Fibroblast of pulmonary artery (primary cell): ENCODE measurements at regions not wholly inside any gene's neighbourhood (a gene's known extent, or its start where the extent isn't known, plus 50 kb on each side); places are given as distances from the start of the nearest gene placed in this dataset.
A peak's percentile ranks its signal among the peaks of the same experiment; 100 is the strongest.
"Not testable (repeated sequence)": the region's sequence is repeated elsewhere in the genome, so short reads cannot be mapped to it uniquely, and the experiment has no call there.

ENCODE experiments used
- DNase-seq: peaks from one replicate; pipeline ENCODE4 v3.0.0-alpha.2; 2010; ENCODE audit warnings: low read depth
- H3K4me3 ChIP-seq: replicated peaks from 2 replicates; pipeline ENCODE4 v1.5.1; 2011; ENCODE audit warnings: low read depth, mild to moderate bottlenecking, control low read depth, low read length, moderate library complexity
- CTCF ChIP-seq: IDR thresholded peaks from 2 replicates; pipeline ENCODE4 v1.5.1; 2011; ENCODE audit warnings: mild to moderate bottlenecking, control low read depth, low read length, inconsistent platforms; ENCODE audit errors: missing control alignments

GRCh38 chr1:8155528-8156186 is 129.5 kb upstream of the ERRFI1 start:
- no peak overlapping the region for H3K4me3 ChIP-seq
- DNase-seq = peak; percentile 73
- TF ChIP-seq CTCF = no peak

GRCh38 chr1:8154621-8155052 is 128.5 kb upstream of the ERRFI1 start:
- TF ChIP-seq CTCF = no peak
- DNase-seq = peak; percentile 46

GRCh38 chr1:8153961-8154360 is 127.9 kb upstream of the ERRFI1 start:
- no peak for TF ChIP-seq CTCF
- DNase-seq = no peak
- no peak overlapping the region for H3K4me3 ChIP-seq

More at GRCh38 chr1:8154621-8155052, 128.5 kb upstream of the ERRFI1 start:
- H3K4me3 ChIP-seq = no peak overlapping the region

- DNase-seq = no peak
- no peak overlapping the region for H3K4me3 ChIP-seq
- no peak for TF ChIP-seq CTCF
Measured at GRCh38 chr1:8152731-8153702, 126.9 kb upstream of the ERRFI1 start.

GRCh38 chr1:8151647-8152046 is 125.5 kb upstream of the ERRFI1 start:
- no peak overlapping the region for H3K4me3 ChIP-seq
- no peak for TF ChIP-seq CTCF
- DNase-seq = no peak

GRCh38 chr1:8149756-8150155 is 123.6 kb upstream of the ERRFI1 start:
- H3K4me3 ChIP-seq, DNase-seq: not testable (repeated sequence)

GRCh38 chr1:8147956-8148355 is 121.8 kb upstream of the ERRFI1 start:
- no peak overlapping the region for H3K4me3 ChIP-seq
- TF ChIP-seq CTCF = no peak
- peak; percentile 31 for DNase-seq
